ENCODE measurements at regions not wholly inside any gene's neighbourhood (a gene's known extent, or its start where the extent isn't known, plus 50 kb on each side); places are given as distances from the start of the nearest gene placed in this dataset.

- in situ Hi-C loops (cut with MboI; ENCODE audit: low sequenced_read_pairs), result no loop called here
Measured at GRCh38 chr9:20015427-20015931, 226.6 kb upstream of the SLC24A2 start.

GRCh38 chr9:20014168-20014567 lies 225.3 kb upstream of the SLC24A2 start:
- in situ Hi-C loops (cut with MboI; ENCODE audit: low sequenced_read_pairs), result no loop called here

- in situ Hi-C loops (cut with MboI; ENCODE audit: low sequenced_read_pairs), result no loop called here
Measured at GRCh38 chr9:20012232-20012631, 223.4 kb upstream of the SLC24A2 start.

- in situ Hi-C loops (cut with MboI; ENCODE audit: low sequenced_read_pairs), result no loop called here
Measured at GRCh38 chr9:20009606-20010005, 220.8 kb upstream of the SLC24A2 start.

GRCh38 chr9:20002011-20002410 lies 213.2 kb upstream of the SLC24A2 start:
- in situ Hi-C loops (cut with MboI; ENCODE audit: low sequenced_read_pairs), result no loop called here

- in situ Hi-C loops (cut with MboI; ENCODE audit: low sequenced_read_pairs), result no loop called here
Measured at GRCh38 chr9:20001058-20001457, 212.2 kb upstream of the SLC24A2 start.

GRCh38 chr9:19999491-20000057 lies 210.7 kb upstream of the SLC24A2 start:
- in situ Hi-C loops (cut with MboI; ENCODE audit: low sequenced_read_pairs), result no loop called here

GRCh38 chr9:19998823-19999455 lies 210.1 kb upstream of the SLC24A2 start:
- in situ Hi-C loops (cut with MboI; ENCODE audit: low sequenced_read_pairs), result no loop called here

GRCh38 chr9:19998153-19998552 lies 209.3 kb upstream of the SLC24A2 start:
- in situ Hi-C loops (cut with MboI; ENCODE audit: low sequenced_read_pairs), result no loop called here

- in situ Hi-C loops (cut with MboI; ENCODE audit: low sequenced_read_pairs), result no loop called here
Measured at GRCh38 chr9:19995619-19996018, 206.8 kb upstream of the SLC24A2 start.

- in situ Hi-C loops (cut with MboI; ENCODE audit: low sequenced_read_pairs), result no loop called here
Measured at GRCh38 chr9:19994296-19994695, 205.5 kb upstream of the SLC24A2 start.

GRCh38 chr9:19992556-19992955 lies 203.7 kb upstream of the SLC24A2 start:
- in situ Hi-C loops (cut with MboI; ENCODE audit: low sequenced_read_pairs), result no loop called here

GRCh38 chr9:19989213-19989612 lies 200.4 kb upstream of the SLC24A2 start:
- in situ Hi-C loops (cut with MboI; ENCODE audit: low sequenced_read_pairs), result no loop called here

- in situ Hi-C loops (cut with MboI; ENCODE audit: low sequenced_read_pairs), result no loop called here
Measured at GRCh38 chr9:19988281-19988680, 199.4 kb upstream of the SLC24A2 start.

GRCh38 chr9:19985081-19985480 lies 196.2 kb upstream of the SLC24A2 start:
- in situ Hi-C loops (cut with MboI; ENCODE audit: low sequenced_read_pairs), result no loop called here

- in situ Hi-C loops (cut with MboI; ENCODE audit: low sequenced_read_pairs), result no loop called here
Measured at GRCh38 chr9:19976226-19976625, 187.4 kb upstream of the SLC24A2 start.

- in situ Hi-C loops (cut with MboI; ENCODE audit: low sequenced_read_pairs), result no loop called here
Measured at GRCh38 chr9:19975499-19975898, 186.7 kb upstream of the SLC24A2 start.

- in situ Hi-C loops (cut with MboI; ENCODE audit: low sequenced_read_pairs), result no loop called here
Measured at GRCh38 chr9:19969721-19970120, 180.9 kb upstream of the SLC24A2 start.

GRCh38 chr9:19967888-19968459 lies 179.1 kb upstream of the SLC24A2 start:
- in situ Hi-C loops (cut with MboI; ENCODE audit: low sequenced_read_pairs), result no loop called here

- in situ Hi-C loops (cut with MboI; ENCODE audit: low sequenced_read_pairs), result no loop called here
Measured at GRCh38 chr9:19967216-19967887, 178.5 kb upstream of the SLC24A2 start.

GRCh38 chr9:19965336-19965735 lies 176.5 kb upstream of the SLC24A2 start:
- in situ Hi-C loops (cut with MboI; ENCODE audit: low sequenced_read_pairs), result no loop called here

- in situ Hi-C loops (cut with MboI; ENCODE audit: low sequenced_read_pairs), result loop anchor here (25.0 kb wide), 1 partner anchor 989 kb away; no protein-coding TSS in a partner anchor
Measured at GRCh38 chr9:19947996-19948395, 159.2 kb upstream of the SLC24A2 start.
